Smooth muscle cell (in vitro differentiated cells): ENCODE measurements at regions not wholly inside any gene's neighbourhood (a gene's known extent, or its start where the extent isn't known, plus 50 kb on each side); places are given as distances from the start of the nearest gene placed in this dataset. TPM values are rescaled to one million over a fixed set of nuclear protein-coding genes. Genes with fewer than 3 reads are reported as not detected.

Experiments used
- DNase-seq: peaks from one replicate; lab custom pipeline; 2025; ENCODE audit not compliant: unreplicated experiment; lab: John Stamatoyannopoulos, UW
- H2AFZ ChIP-seq: fragments of 200-600 bp; sonication (generic); 2 replicates; pipeline ENCODE4 v1.6.0; 2016; ENCODE audit warnings: antibody characterized with exemption, low read depth, mild to moderate bottlenecking
- H3F3A ChIP-seq: fragments of 200-600 bp; sonication (generic); 2 replicates; pipeline ENCODE4 v1.6.0; 2017; ENCODE audit warnings: antibody characterized with exemption, low read depth
- H3K27ac ChIP-seq: fragments of 200-600 bp; sonication (generic); 2 replicates; pipeline ENCODE4 v1.5.1; 2016; ENCODE audit warnings: low read depth, mild to moderate bottlenecking
- H3K27me3 ChIP-seq: fragments of 200-600 bp; sonication (generic); 2 replicates; pipeline ENCODE4 v1.6.1; 2016; ENCODE audit warnings: low read depth, mild to moderate bottlenecking
- H3K36me3 ChIP-seq: fragments of 200-600 bp; sonication (generic); 2 replicates; pipeline ENCODE4 v1.5.1; 2016; ENCODE audit warnings: low read depth
- H3K4me1 ChIP-seq: fragments of 200-600 bp; sonication (generic); 2 replicates; pipeline ENCODE4 v1.5.1; 2016; ENCODE audit warnings: low read depth
- H3K4me2 ChIP-seq: fragments of 200-600 bp; sonication (generic); 2 replicates; pipeline ENCODE4 v1.6.0; 2016; ENCODE audit warnings: mild to moderate bottlenecking
- H3K4me3 ChIP-seq: fragments of 200-600 bp; sonication (generic); 2 replicates; pipeline ENCODE4 v1.5.1; 2016; ENCODE audit warnings: mild to moderate bottlenecking
- H3K79me2 ChIP-seq: fragments of 200-600 bp; sonication (generic); 2 replicates; pipeline ENCODE4 v1.6.0; 2016; ENCODE audit warnings: low read depth, mild to moderate bottlenecking
- H3K9ac ChIP-seq: fragments of 200-600 bp; sonication (generic); 2 replicates; pipeline ENCODE4 v1.6.0; 2016; ENCODE audit warnings: low read depth
- H3K9me3 ChIP-seq: fragments of 200-600 bp; sonication (generic); replicated peaks from 2 replicates; pipeline ENCODE4 v1.5.1; 2016; ENCODE audit warnings: low read depth
- H4K20me1 ChIP-seq: fragments of 200-600 bp; sonication (generic); 2 replicates; pipeline ENCODE4 v1.6.0; 2016; ENCODE audit warnings: low read depth
- WGBS: methylation state at CpG from one replicate; pipeline ENCODE4 v1.1.7; 2016; ENCODE audit warnings: low lambda C conversion rate; 5-methylcytosine and 5-hydroxymethylcytosine counted together
- microRNA counts: library from miRNA; unstranded; fragments of <30 nt; microRNA quantifications from one replicate; lab custom pipeline; 2016
- microRNA-seq: library from miRNA; unstranded; fragments of <30 nt; microRNA quantifications from one replicate; pipeline ENCODE4, GENCODE V29; 2016; ENCODE audit warnings: borderline number of aligned reads
- small RNA-seq: library from RNA; depleted of rRNA; stranded (forward); fragments of <200 nt; gene quantifications from one replicate; pipeline ENCODE3, GENCODE V24; 2014
- TF ChIP-seq, protein P1 (sequence below): fragments of 200-600 bp; sonication (generic); IDR thresholded peaks from 2 replicates; pipeline ENCODE4 v1.5.1; 2017; ENCODE audit warnings: borderline replicate concordance, mild to moderate bottlenecking, antibody characterized with exemption; ENCODE audit not compliant: insufficient read depth, poor library complexity, severe bottlenecking

DNA sequence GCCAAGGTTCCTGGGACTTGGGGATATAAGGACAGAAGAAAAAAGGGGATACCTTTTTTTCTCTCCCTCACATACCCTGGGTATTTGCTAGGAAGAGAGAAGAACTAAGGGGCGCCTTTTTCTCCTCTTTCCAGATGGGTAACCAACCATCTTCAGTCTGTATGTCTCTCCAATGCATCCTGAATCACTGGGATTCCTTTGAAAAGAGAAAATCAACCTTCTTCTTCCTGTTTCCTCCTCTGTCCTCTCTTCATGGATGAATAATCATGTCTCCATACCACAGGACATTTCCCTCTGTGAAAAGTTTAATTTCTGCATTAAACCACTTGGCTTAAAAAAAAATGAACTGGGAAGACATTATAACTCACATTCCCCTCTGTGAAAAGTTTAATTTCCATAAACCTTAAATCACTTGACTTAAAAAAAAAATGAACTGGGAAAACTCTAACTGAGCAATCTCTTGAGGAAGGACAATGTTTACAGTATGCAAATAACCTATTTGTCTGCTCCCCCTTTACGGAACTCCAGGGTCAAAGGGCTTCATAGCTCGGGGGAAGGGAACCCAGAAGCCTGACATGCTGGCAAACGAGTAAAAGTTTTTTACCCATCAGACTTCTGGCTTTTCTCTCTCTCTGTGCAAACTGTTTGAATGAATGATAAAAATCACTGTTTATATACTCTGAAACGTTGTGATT lies 56.7 kb upstream of the FAM98A start:
- Histone ChIP-seq H4K20me1 (no peaks in the 10 kb centered on the region), H3K9me3 (no peaks in the 10 kb centered on the region), H3K9ac (no peak overlapping the region), H3K27me3 (no peaks in the 10 kb centered on the region), H3K79me2 (no peaks in the 10 kb centered on the region), H3F3A (no peaks in the 10 kb centered on the region), H2AFZ (no peak overlapping the region), H3K36me3 (no peaks in the 10 kb centered on the region), H3K27ac (no peak overlapping the region), H3K4me3 (no peak overlapping the region), H3K4me2 (no peak overlapping the region), H3K4me1 (no peaks in the 10 kb centered on the region)
- 76% methylated on average over 5 of the region's 5 CpGs for WGBS
- no peak for DNase-seq
- TF ChIP-seq, protein P1, sequence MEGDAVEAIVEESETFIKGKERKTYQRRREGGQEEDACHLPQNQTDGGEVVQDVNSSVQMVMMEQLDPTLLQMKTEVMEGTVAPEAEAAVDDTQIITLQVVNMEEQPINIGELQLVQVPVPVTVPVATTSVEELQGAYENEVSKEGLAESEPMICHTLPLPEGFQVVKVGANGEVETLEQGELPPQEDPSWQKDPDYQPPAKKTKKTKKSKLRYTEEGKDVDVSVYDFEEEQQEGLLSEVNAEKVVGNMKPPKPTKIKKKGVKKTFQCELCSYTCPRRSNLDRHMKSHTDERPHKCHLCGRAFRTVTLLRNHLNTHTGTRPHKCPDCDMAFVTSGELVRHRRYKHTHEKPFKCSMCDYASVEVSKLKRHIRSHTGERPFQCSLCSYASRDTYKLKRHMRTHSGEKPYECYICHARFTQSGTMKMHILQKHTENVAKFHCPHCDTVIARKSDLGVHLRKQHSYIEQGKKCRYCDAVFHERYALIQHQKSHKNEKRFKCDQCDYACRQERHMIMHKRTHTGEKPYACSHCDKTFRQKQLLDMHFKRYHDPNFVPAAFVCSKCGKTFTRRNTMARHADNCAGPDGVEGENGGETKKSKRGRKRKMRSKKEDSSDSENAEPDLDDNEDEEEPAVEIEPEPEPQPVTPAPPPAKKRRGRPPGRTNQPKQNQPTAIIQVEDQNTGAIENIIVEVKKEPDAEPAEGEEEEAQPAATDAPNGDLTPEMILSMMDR = no peak

DNA sequence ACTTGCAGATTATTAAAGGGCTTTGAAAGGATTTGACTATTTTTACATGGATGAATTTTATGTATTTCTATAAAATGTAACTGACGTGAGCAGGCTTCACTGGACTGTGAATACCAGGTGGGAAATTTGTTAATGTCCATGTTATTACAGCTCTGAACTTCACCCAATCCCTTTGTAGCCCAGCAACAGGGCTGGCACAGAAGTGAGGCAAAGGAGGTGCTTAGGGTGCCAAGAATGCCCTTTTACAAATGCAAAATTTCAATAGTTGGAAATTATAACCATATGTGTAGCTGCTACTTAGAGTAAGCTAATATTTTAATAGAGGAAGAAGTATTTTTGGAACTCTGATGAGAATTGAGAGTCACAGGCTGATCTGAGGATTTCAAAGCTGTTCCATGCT lies 53.7 kb upstream of the FAM98A start:
- WGBS = 83% methylated on average over 1 of the region's 1 CpG
- no peak overlapping the region for H3K9ac ChIP-seq
- no peaks in the 10 kb centered on the region for H3K36me3 ChIP-seq
- TF ChIP-seq, protein P1 = no peak
- H3F3A ChIP-seq = no peaks in the 10 kb centered on the region
- no peaks in the 10 kb centered on the region for H3K27me3 ChIP-seq
- no peaks in the 10 kb centered on the region for H3K79me2 ChIP-seq
- no peak overlapping the region for H2AFZ ChIP-seq
- no peak overlapping the region for H3K27ac ChIP-seq
- no peaks in the 10 kb centered on the region for H3K4me1 ChIP-seq
- H3K9me3 ChIP-seq = no peaks in the 10 kb centered on the region
- H3K4me2 ChIP-seq = no peak overlapping the region
- H3K4me3 ChIP-seq = no peak overlapping the region
- H4K20me1 ChIP-seq = no peaks in the 10 kb centered on the region
- no peak for DNase-seq

DNA sequence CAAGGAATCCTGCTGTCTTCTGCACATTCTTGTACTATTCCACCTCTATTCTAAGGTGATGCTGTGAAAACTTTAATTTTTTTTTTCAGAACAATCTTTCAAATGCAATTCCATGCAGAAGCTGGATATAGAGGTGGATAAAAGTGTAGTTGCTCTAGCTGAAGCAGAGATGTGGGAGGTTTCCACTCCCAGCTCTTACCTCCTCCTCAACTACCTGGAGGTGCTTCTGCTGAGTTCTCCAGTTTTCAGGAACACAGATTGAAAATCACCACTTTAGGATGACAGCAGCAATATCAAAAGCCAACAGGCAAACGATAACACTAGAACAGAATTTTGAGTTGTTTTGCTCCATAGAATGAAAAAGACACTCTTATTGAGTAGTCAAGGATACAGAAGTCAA lies 51.1 kb upstream of the FAM98A start:
- Histone ChIP-seq H4K20me1 (no peaks in the 10 kb centered on the region), H3K79me2 (no peaks in the 10 kb centered on the region), H3K36me3 (no peaks in the 10 kb centered on the region), H3K4me1 (no peaks in the 10 kb centered on the region), H3K27ac (no peak overlapping the region), H3K9ac (no peak overlapping the region), H3K4me3 (no peak overlapping the region), H2AFZ (no peak overlapping the region), H3K9me3 (no peaks in the 10 kb centered on the region), H3K27me3 (no peaks in the 10 kb centered on the region), H3F3A (no peaks in the 10 kb centered on the region), H3K4me2 (no peak overlapping the region)
- 95% methylated on average over 1 of the region's 1 CpG for WGBS
- DNase-seq = no peak
- TF ChIP-seq, protein P1 = no peak

MicroRNAs encoded in the stretch of these regions (microRNA counts, 767-probe panel; counts per million panel counts)
- 183 counts per million for microRNA hsa-miR-548ad (lab: Ali Mortazavi, UCI)

Small RNA genes in the stretch of these regions (microRNA-seq; reads per million reads assigned to microRNA genes)
- not detected for gene MIR548AD

Small RNA genes in the stretch of these regions (small RNA-seq; reads per million reads assigned to genes)
- not detected for gene AC013442.1
- gene AC083939.1 = not detected
- not detected for gene MIR548AD
- not detected for gene RNU6-1117P
